Activated CD8-positive, alpha-beta memory T cell treated with anti-CD3 and anti-CD28 coated beads, Interleukin-2, amount 10 ng/mL, durations not matched to agents 7 days and 5 days (primary cell): ENCODE measurements at regions not wholly inside any gene's neighbourhood (a gene's known extent, or its start where the extent isn't known, plus 50 kb on each side); places are given as distances from the start of the nearest gene placed in this dataset.

Source experiments
- ATAC-seq: fragments of 150-1000 bp; cut with Tn5 transposase; one replicate; pipeline ENCODE4 v1.10.0; 2021; ENCODE audit warnings: moderate library complexity
- CTCF ChIA-PET: fragments of 350-600 bp; sonication (Branson Sonifier 250); formaldehyde crosslinking; loops from one replicate; lab custom pipeline; 2021; ENCODE audit warnings: antibody characterized with exemption; lab: Charles Lee
- DNase-seq: peaks from one replicate; pipeline ENCODE4 v3.0.0-alpha.2; 2020
- H3K27ac Mint-ChIP-seq: one replicate; pipeline ENCODE4 v1.8.0; 2021; ENCODE audit warnings: mild to moderate bottlenecking, mixed read lengths
- H3K27me3 Mint-ChIP-seq: one replicate; pipeline ENCODE4 v1.8.0; 2021; ENCODE audit warnings: mixed read lengths
- H3K36me3 Mint-ChIP-seq: one replicate; pipeline ENCODE4 v1.8.0; 2021; ENCODE audit warnings: mild to moderate bottlenecking, mixed read lengths
- H3K4me1 Mint-ChIP-seq: one replicate; pipeline ENCODE4 v1.8.0; 2021; ENCODE audit warnings: mixed read lengths
- H3K4me3 Mint-ChIP-seq: one replicate; pipeline ENCODE4 v1.8.0; 2021; ENCODE audit warnings: mild to moderate bottlenecking, moderate library complexity, mixed read lengths
- H3K9me3 Mint-ChIP-seq: one replicate; pipeline ENCODE4 v1.8.0; 2022; ENCODE audit warnings: low read depth, mixed read lengths

- no peak for DNase-seq
- H3K27me3 Mint-ChIP-seq = no peaks in the 10 kb centered on the region
- peaks cover 13% of the 10 kb centered on the region for H3K9me3 Mint-ChIP-seq
- no peaks in the 10 kb centered on the region for H3K36me3 Mint-ChIP-seq
- CTCF ChIA-PET = no interaction called here
- H3K27ac Mint-ChIP-seq = no peak overlapping the region
- no peaks in the 10 kb centered on the region for H3K4me1 Mint-ChIP-seq
- no peak for ATAC-seq
- H3K4me3 Mint-ChIP-seq = no peak overlapping the region
Measured at GRCh38 chr5:29672678-29673077, 1520.8 kb upstream of the CDH6 start.

- CTCF ChIA-PET = no interaction called here
- no peaks in the 10 kb centered on the region for H3K36me3 Mint-ChIP-seq
- H3K4me1 Mint-ChIP-seq = no peaks in the 10 kb centered on the region
- DNase-seq (no peak), ATAC-seq (no peak)
- H3K9me3 Mint-ChIP-seq = peaks cover 12% of the 10 kb centered on the region
- no peaks in the 10 kb centered on the region for H3K27me3 Mint-ChIP-seq
- H3K4me3 Mint-ChIP-seq = no peak overlapping the region
- no peak overlapping the region for H3K27ac Mint-ChIP-seq
Measured at GRCh38 chr5:29662876-29663275, 1530.6 kb upstream of the CDH6 start.

GRCh38 chr5:29654954-29655353 lies 1538.5 kb upstream of the CDH6 start:
- Mint-ChIP-seq H3K36me3 (no peaks in the 10 kb centered on the region), H3K27ac (no peak overlapping the region), H3K27me3 (no peaks in the 10 kb centered on the region), H3K4me3 (no peak overlapping the region), H3K9me3 (peaks cover 9% of the 10 kb centered on the region), H3K4me1 (no peaks in the 10 kb centered on the region)
- CTCF ChIA-PET = no interaction called here
- DNase-seq (no peak), ATAC-seq (no peak)

GRCh38 chr5:29649321-29649720 lies 1544.2 kb upstream of the CDH6 start:
- peaks cover 9% of the 10 kb centered on the region for H3K9me3 Mint-ChIP-seq
- H3K27me3 Mint-ChIP-seq = no peaks in the 10 kb centered on the region
- H3K4me1 Mint-ChIP-seq = no peaks in the 10 kb centered on the region
- no peaks in the 10 kb centered on the region for H3K36me3 Mint-ChIP-seq
- DNase-seq (no peak), ATAC-seq (no peak)
- CTCF ChIA-PET = no interaction called here
- no peak overlapping the region for H3K4me3 Mint-ChIP-seq
- H3K27ac Mint-ChIP-seq = no peak overlapping the region

- H3K4me3 Mint-ChIP-seq = no peak overlapping the region
- DNase-seq = no peak
- H3K27me3 Mint-ChIP-seq = no peaks in the 10 kb centered on the region
- ATAC-seq = no peak
- CTCF ChIA-PET = no interaction called here
- H3K27ac Mint-ChIP-seq = no peak overlapping the region
- H3K36me3 Mint-ChIP-seq = no peaks in the 10 kb centered on the region
- peaks cover 8% of the 10 kb centered on the region for H3K9me3 Mint-ChIP-seq
- H3K4me1 Mint-ChIP-seq = no peaks in the 10 kb centered on the region
Measured at GRCh38 chr5:29642601-29643000, 1550.9 kb upstream of the CDH6 start.

GRCh38 chr5:29614206-29614605 lies 1579.3 kb upstream of the CDH6 start:
- no peaks in the 10 kb centered on the region for H3K27me3 Mint-ChIP-seq
- peaks cover 9% of the 10 kb centered on the region for H3K9me3 Mint-ChIP-seq
- H3K36me3 Mint-ChIP-seq = no peaks in the 10 kb centered on the region
- no peak overlapping the region for H3K4me3 Mint-ChIP-seq
- no peak overlapping the region for H3K27ac Mint-ChIP-seq
- ATAC-seq = no peak
- no peaks in the 10 kb centered on the region for H3K4me1 Mint-ChIP-seq
- CTCF ChIA-PET = no interaction called here
- DNase-seq = no peak

GRCh38 chr5:29588236-29588635 lies 1605.2 kb upstream of the CDH6 start:
- no peak for ATAC-seq
- Mint-ChIP-seq H3K36me3 (no peaks in the 10 kb centered on the region), H3K4me3 (no peak overlapping the region), H3K9me3 (peaks cover 13% of the 10 kb centered on the region), H3K4me1 (no peaks in the 10 kb centered on the region), H3K27me3 (no peaks in the 10 kb centered on the region), H3K27ac (no peak overlapping the region)
- CTCF ChIA-PET = no interaction called here
- DNase-seq = no peak

- Mint-ChIP-seq H3K27me3 (no peaks in the 10 kb centered on the region), H3K9me3 (peaks cover 13% of the 10 kb centered on the region)
- no peak for DNase-seq
Measured at GRCh38 chr5:29587832-29588231, 1605.7 kb upstream of the CDH6 start.

GRCh38 chr5:29568028-29568427 lies 1625.5 kb upstream of the CDH6 start:
- Mint-ChIP-seq H3K4me3 (no peak overlapping the region), H3K27me3 (no peaks in the 10 kb centered on the region), H3K4me1 (no peaks in the 10 kb centered on the region), H3K27ac (no peak overlapping the region), H3K9me3 (peaks cover 10% of the 10 kb centered on the region), H3K36me3 (no peaks in the 10 kb centered on the region)
- ATAC-seq = no peak
- CTCF ChIA-PET = no interaction called here
- DNase-seq = no peak

More at GRCh38 chr5:29587832-29588231, 1605.7 kb upstream of the CDH6 start:
- Mint-ChIP-seq H3K36me3 (no peaks in the 10 kb centered on the region), H3K4me1 (no peaks in the 10 kb centered on the region), H3K4me3 (no peak overlapping the region), H3K27ac (no peak overlapping the region)
- CTCF ChIA-PET = no interaction called here
- no peak for ATAC-seq

- CTCF ChIA-PET = no interaction called here
- no peak overlapping the region for H3K4me3 Mint-ChIP-seq
- ATAC-seq (no peak), DNase-seq (no peak)
- peaks cover 4% of the 10 kb centered on the region for H3K9me3 Mint-ChIP-seq
- no peaks in the 10 kb centered on the region for H3K4me1 Mint-ChIP-seq
- H3K36me3 Mint-ChIP-seq = no peaks in the 10 kb centered on the region
- no peak overlapping the region for H3K27ac Mint-ChIP-seq
- no peaks in the 10 kb centered on the region for H3K27me3 Mint-ChIP-seq
Measured at GRCh38 chr5:29561564-29561963, 1631.9 kb upstream of the CDH6 start.

GRCh38 chr5:29550523-29550922 lies 1643.0 kb upstream of the CDH6 start:
- Mint-ChIP-seq H3K4me3 (no peak overlapping the region), H3K27me3 (no peaks in the 10 kb centered on the region), H3K27ac (no peak overlapping the region), H3K4me1 (no peaks in the 10 kb centered on the region), H3K9me3 (peaks cover 3% of the 10 kb centered on the region), H3K36me3 (no peaks in the 10 kb centered on the region)
- DNase-seq (no peak), ATAC-seq (no peak)
- CTCF ChIA-PET = no interaction called here

- CTCF ChIA-PET = no interaction called here
Measured at GRCh38 chr5:29548262-29548661, 1645.2 kb upstream of the CDH6 start.

GRCh38 chr5:29547236-29547865 lies 1646.1 kb upstream of the CDH6 start:
- H3K9me3 Mint-ChIP-seq = peaks cover 3% of the 10 kb centered on the region
- H3K27me3 Mint-ChIP-seq = no peaks in the 10 kb centered on the region
- CTCF ChIA-PET = no interaction called here
- no peaks in the 10 kb centered on the region for H3K4me1 Mint-ChIP-seq
- ATAC-seq = no peak
- DNase-seq = no peak
- no peak overlapping the region for H3K4me3 Mint-ChIP-seq
- H3K36me3 Mint-ChIP-seq = no peaks in the 10 kb centered on the region
- no peak overlapping the region for H3K27ac Mint-ChIP-seq

More at GRCh38 chr5:29548262-29548661, 1645.2 kb upstream of the CDH6 start:
- no peak for ATAC-seq
- Mint-ChIP-seq H3K27me3 (no peaks in the 10 kb centered on the region), H3K4me1 (no peaks in the 10 kb centered on the region), H3K9me3 (peaks cover 3% of the 10 kb centered on the region), H3K4me3 (no peak overlapping the region), H3K27ac (no peak overlapping the region), H3K36me3 (no peaks in the 10 kb centered on the region)
- no peak for DNase-seq

- Mint-ChIP-seq H3K9me3 (peaks cover 9% of the 10 kb centered on the region), H3K36me3 (no peaks in the 10 kb centered on the region), H3K4me3 (no peak overlapping the region), H3K4me1 (no peaks in the 10 kb centered on the region), H3K27me3 (no peaks in the 10 kb centered on the region), H3K27ac (no peak overlapping the region)
- ATAC-seq (no peak), DNase-seq (no peak)
- CTCF ChIA-PET = no interaction called here
Measured at GRCh38 chr5:29543501-29543900, 1650.0 kb upstream of the CDH6 start.

- Mint-ChIP-seq H3K27ac (no peak overlapping the region), H3K36me3 (no peaks in the 10 kb centered on the region), H3K4me1 (no peaks in the 10 kb centered on the region), H3K9me3 (peaks cover 12% of the 10 kb centered on the region), H3K27me3 (no peaks in the 10 kb centered on the region), H3K4me3 (no peak overlapping the region)
- DNase-seq (no peak), ATAC-seq (no peak)
- CTCF ChIA-PET = no interaction called here
Measured at GRCh38 chr5:29524227-29524626, 1669.3 kb upstream of the CDH6 start.
